GM23248 (cell line): ENCODE measurements at regions not wholly inside any gene's neighbourhood (a gene's known extent, or its start where the extent isn't known, plus 50 kb on each side); places are given as distances from the start of the nearest gene placed in this dataset.

Experiments used
- EZH2 ChIP-seq: fragments of 200-600 bp; sonication (generic); IDR thresholded peaks from 2 replicates; pipeline ENCODE4 v1.6.1; 2018; ENCODE audit warnings: antibody characterized with exemption, mild to moderate bottlenecking; ENCODE audit not compliant: insufficient read depth, poor library complexity, severe bottlenecking
- EZH2phosphoT487 ChIP-seq: fragments of 200-600 bp; sonication (generic); IDR thresholded peaks from 2 replicates; pipeline ENCODE4 v1.6.1; 2018; ENCODE audit warnings: antibody characterized with exemption, moderate library complexity, mild to moderate bottlenecking, low read depth; ENCODE audit not compliant: insufficient read depth

DNA sequence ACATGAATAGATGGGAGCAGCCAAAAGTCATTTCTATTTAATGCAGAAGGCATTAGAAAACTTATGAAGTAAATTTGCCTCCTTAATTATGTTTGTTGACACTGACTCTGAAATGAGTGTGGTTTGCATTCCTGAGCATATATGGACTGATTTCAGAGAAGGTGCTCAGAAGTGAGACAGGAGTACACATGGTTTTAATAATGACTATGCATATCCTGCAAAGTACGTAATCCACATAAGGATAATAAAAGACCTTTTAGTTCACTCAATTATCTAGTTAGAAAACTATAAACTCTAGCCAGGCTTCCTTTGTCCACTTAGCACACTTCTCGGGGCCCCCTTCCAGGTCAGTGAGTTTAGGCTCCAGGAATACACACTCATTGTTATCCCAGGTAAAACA lies 75.7 kb upstream of the SNX2 start:
- TF ChIP-seq EZH2 (no peak), EZH2phosphoT487 (no peak)
